Daoy (cell line): ENCODE measurements at regions not wholly inside any gene's neighbourhood (a gene's known extent, or its start where the extent isn't known, plus 50 kb on each side); places are given as distances from the start of the nearest gene placed in this dataset.
A peak's percentile ranks its signal among the peaks of the same experiment; 100 is the strongest.
"Not testable (repeated sequence)": the region's sequence is repeated elsewhere in the genome, so short reads cannot be mapped to it uniquely, and the experiment has no call there.

ENCODE experiments used
- DNase-seq: peaks from one replicate; pipeline ENCODE4 v3.0.0-alpha.2; 2015; ENCODE audit warnings: low read depth

GRCh38 chr3:56924700-56925099 lies 123.0 kb upstream of the ARHGEF3 start:
- DNase-seq, result not testable (repeated sequence)

- peak; percentile 48 for DNase-seq
These were observed 121.9 kb upstream of the ARHGEF3 start for GRCh38 chr3:56923526-56924224.

GRCh38 chr3:56921573-56922453 lies 120.1 kb upstream of the ARHGEF3 start:
- DNase-seq, result no peak

DNA sequence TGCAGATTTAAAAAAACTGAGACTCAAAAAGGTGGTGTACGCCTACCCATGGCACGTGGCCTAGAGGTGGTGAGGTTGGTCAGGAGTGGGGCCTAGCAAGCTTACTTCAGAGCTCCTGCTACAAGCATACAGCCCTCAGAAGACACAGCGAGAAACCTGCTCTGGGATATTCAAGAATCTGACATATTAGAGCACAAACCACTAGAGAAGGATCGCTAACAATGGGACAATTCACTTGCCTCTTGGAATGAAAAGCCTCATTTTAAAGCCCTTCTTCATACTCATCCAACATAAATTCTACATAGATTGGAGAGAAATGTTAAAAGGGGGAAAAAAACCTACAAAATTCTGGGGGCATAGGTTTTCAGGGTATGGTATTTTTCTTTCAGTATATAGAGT lies 118.0 kb upstream of the ARHGEF3 start:
- DNase-seq, result no peak

GRCh38 chr3:56919137-56919796 lies 117.5 kb upstream of the ARHGEF3 start:
- no peak for DNase-seq

DNA sequence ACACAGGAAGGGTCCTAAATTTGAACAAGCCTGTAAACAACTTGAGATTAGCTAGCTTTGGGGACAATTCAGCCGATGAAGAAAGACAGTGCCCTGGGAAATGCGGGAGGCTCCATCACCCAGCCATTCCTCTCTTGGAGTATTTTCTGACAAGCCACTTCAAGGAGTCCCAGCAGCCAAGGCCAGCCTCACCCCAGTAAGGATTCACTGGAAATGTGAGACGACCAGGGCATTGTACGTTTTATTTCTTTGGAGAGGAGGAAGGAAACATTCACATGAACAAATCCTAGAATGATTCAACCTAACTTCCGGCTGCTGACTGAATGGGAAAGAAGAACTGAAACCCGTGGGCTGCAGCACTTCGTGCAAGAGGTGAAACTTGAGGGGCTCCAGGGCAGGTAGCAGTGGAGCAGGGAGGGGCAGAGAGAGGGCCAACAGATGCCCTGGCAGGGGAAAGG lies 116.4 kb upstream of the ARHGEF3 start:
- peak; percentile 8 for DNase-seq

DNA sequence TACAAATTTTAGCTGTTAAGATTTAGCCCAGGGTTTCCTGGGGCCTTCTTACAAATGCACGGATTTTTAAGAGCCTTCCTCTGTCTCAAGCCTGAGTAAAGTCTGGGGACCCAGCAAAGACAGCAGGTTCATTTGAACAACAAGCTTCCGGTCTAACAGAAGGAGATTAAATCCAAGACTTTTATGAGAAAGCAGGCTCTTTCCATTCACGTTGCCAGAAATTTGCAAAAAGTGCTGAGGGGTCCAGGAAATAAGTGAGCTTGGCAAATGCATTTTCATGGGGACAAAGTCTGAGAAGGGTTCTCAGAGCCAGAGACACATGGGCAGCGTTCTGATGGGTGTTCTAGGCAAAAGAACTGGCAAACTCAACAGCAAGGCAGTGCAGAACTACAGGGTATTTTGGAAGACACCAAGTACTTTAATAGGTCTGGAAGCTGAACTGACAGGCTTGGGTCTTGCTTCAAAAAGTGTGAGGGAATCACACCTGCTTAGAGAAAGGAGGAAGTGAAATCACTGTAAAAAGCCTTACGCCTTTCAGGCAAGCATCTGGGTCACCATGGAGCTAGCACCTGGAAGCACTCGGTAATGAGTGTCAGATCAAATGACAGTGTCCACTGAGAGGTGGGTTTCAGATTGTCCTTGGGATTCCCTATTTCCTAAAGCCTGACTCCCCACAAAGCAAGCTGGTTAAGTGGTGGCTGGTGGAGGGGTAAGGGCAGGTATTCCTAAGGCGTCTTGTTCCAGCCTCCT lies 115.8 kb upstream of the ARHGEF3 start:
- no peak for DNase-seq

- no peak for DNase-seq
These were observed 115.1 kb upstream of the ARHGEF3 start for GRCh38 chr3:56916716-56917360.

GRCh38 chr3:56915966-56916586 lies 114.3 kb upstream of the ARHGEF3 start:
- no peak for DNase-seq

DNA sequence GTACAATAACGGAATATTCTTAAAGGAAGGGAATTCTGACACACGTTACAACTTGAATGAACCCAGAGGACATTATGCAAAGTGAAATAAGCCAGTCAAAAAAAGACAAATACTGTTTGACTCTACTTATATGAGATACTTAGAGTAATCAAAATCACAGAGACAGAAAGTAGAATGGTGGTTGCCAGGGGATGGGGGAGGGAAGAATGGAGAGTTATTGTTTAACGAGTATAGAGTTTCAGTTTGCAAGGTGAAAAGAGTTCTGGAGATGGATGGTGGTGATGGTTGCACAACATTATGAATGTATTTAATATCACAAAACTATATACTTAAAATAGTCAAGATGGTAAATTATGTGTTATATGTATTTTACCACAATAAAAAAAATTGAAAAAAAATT lies 112.9 kb upstream of the ARHGEF3 start:
- no peak for DNase-seq

DNA sequence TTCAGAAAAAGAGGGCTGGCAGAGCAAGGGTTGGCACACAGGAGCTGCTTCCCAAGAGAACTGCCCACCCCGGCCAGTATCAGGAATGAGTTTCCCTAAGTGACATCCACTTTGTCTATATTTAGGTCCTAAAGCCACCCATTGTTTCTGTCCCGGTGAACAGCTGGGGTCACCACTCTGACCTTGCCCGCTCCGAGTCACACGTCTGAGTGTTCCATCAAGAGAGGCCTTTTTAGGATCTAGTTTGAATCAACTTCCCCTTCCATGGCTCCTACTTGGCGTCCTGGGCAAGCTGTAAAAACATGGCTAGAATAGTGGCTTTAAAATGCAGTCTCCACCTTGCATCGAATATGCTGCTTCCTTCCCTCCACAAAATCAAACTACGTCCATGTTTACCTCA lies 109.6 kb upstream of the ARHGEF3 start:
- no peak for DNase-seq

DNA sequence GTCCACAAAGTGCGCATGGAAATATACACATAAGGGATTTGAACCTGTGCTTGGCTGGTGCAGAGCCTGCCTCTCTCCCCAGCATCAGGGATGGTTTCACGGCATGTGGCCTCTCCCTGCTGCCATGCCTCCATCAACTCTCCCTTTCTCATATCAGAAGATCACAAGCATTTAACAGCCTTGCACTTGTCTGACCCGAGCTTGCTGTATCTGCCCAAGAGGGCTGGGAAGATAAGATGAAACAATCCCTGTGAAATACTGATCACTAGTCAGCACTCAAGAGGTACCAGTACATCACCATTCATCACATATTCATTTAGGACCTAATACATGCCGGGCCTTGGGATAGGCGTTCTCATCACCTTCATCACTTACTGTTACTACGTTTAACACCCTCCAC lies 107.6 kb upstream of the ARHGEF3 start:
- no peak for DNase-seq

DNA sequence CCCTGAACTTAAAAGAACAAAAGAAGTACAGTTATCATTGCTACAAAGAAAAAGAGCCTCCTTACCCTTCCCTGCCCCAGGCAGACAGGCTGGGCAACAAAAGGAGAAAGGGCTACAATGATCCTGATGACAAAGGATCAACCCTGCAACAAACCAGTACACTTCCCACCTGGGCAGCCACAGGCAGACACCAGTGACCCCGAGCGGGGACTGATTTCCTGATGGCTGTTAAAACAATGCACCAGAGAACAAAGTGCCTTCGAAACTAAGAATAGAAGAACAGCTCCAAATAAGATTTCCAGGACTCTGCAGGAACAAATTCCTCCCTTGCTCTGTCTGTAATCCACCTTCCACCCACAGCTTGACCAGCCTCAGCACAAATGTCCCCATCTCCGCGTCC lies 106.3 kb upstream of the ARHGEF3 start:
- no peak for DNase-seq

- DNase-seq, result no peak
These were observed 102.9 kb upstream of the ARHGEF3 start for GRCh38 chr3:56904552-56905215.

DNA sequence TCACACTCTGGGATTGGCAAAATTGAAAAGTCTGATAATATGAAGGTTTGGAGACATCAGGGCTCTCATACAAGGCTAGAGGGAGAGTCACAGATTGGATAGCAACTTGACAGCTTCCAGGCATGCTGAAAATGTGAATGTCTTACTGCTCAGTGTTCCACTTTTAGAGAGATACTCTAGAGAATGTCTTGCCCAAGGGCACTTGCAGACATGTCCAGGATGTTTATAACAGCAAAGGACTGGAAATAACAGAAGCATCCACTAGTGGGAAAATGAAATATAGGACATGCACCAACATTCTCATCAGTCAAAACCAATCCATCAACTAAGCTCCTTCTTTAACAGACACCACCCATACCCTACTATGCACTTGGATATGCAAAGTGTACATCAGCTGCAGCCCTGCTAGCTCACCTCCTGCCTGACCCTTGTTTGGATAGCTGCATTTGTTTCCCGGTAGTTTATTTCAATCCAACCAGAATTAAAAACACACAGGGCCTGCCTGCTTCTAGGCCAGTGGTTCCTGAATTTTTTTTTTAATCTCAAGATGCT lies 101.6 kb upstream of the ARHGEF3 start:
- no peak for DNase-seq

DNA sequence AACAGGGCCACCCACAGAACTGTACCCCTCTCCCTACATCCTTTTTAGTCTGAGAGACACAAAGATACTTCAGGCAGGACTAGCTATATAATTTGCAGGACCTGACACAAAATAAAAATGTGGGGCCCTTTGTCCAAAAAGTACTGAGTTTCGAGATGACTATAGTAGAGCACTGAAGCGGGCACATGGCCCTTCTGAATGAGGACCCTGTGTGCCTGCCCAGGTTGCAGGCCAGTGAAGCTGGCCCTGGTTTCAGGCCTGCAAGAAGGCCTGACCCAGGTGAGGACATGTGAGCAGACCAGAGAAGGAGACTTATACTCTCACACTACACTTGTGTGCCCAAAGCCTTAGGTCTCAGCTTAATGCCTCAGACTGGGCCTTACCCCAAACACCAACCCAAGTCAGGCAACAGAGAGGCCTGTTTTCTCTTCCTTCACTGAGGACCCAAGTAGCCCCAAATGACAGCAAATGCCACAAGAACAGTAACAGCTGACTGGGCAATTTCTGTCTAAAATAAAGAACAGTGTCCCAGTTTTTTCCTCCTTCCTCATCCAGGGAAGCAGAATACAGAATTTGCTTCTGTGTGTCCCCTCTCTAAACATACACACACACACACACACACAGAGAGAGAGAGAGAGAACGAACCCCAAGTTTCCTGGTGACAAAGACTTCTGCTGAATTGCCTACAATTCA lies 100.9 kb upstream of the ARHGEF3 start:
- no peak for DNase-seq

- DNase-seq, result no peak
These were observed 99.1 kb upstream of the ARHGEF3 start for GRCh38 chr3:56900801-56901200.

- no peak for DNase-seq
These were observed 98.1 kb upstream of the ARHGEF3 start for GRCh38 chr3:56899851-56900250.

DNA sequence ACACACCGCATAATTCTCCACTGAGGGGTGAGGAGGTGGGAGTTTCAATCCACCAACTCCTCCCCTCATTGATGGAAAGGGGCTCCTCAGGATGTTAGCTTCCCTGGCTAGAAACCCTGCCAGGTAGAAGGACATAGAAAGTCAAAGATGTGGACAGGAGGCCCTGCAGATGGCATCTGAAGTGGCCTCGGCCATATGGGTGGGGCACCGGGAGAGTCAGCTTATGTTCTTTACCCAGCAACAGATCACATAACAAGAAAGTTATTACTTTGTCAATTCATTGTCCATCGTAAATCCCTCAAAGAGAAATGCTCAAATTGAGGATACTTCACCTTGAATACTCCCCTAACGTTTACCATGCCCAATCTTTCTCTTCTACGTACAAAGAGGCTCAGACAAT lies 97.3 kb upstream of the ARHGEF3 start:
- DNase-seq, result no peak
